Mesenchymal stem cell (in vitro differentiated cells and primary cell): ENCODE measurements at regions not wholly inside any gene's neighbourhood (a gene's known extent, or its start where the extent isn't known, plus 50 kb on each side); places are given as distances from the start of the nearest gene placed in this dataset.
"Not testable (repeated sequence)": the region's sequence is repeated elsewhere in the genome, so short reads cannot be mapped to it uniquely, and the experiment has no call there.

Experiments
- DNase-seq: peaks from one replicate; pipeline ENCODE4 v3.0.0-alpha.2; 2013
- H2AFZ ChIP-seq: one replicate; pipeline ENCODE4 v1.6.1; 2013; ENCODE audit warnings: low read depth, mild to moderate bottlenecking, control low read depth, inconsistent platforms, low read length, moderate library complexity
- H2AK5ac ChIP-seq: 2 replicates; pipeline ENCODE4 v1.6.1; 2013; ENCODE audit warnings: low read length, moderate library complexity, mild to moderate bottlenecking, inconsistent platforms; ENCODE audit not compliant: severe bottlenecking
- H2BK120ac ChIP-seq: one replicate; pipeline ENCODE4 v1.6.1; 2013; ENCODE audit warnings: low read depth, mild to moderate bottlenecking, inconsistent platforms, low read length, moderate library complexity
- H2BK12ac ChIP-seq, 2 experiments: one replicate each; pipeline ENCODE4 v1.6.1; 2013; ENCODE audit warnings: inconsistent platforms in 2 of 2, low read length in 2 of 2, mild to moderate bottlenecking in 2 of 2, moderate library complexity in 2 of 2, control low read depth in 1 of 2
- H2BK15ac ChIP-seq: one replicate; pipeline ENCODE4 v1.6.1; 2013; ENCODE audit warnings: mild to moderate bottlenecking, low read depth, inconsistent platforms; ENCODE audit not compliant: poor library complexity, severe bottlenecking
- H2BK5ac ChIP-seq: 2 replicates; pipeline ENCODE4 v1.6.1; 2013; ENCODE audit warnings: low read depth, mild to moderate bottlenecking, low read length, control low read depth, inconsistent platforms; ENCODE audit not compliant: poor library complexity, severe bottlenecking
- H3K14ac ChIP-seq, 2 experiments: one replicate each; pipeline ENCODE4 v1.6.1; 2013; ENCODE audit warnings: inconsistent platforms in 2 of 2, low read length in 2 of 2, control low read depth in 1 of 2, mild to moderate bottlenecking in 1 of 2, moderate library complexity in 1 of 2
- H3K18ac ChIP-seq, 2 experiments: one replicate each; pipeline ENCODE4 v1.6.1; 2013; ENCODE audit warnings: inconsistent platforms in 2 of 2, low read length in 2 of 2, control low read depth in 1 of 2, low read depth in 1 of 2, mild to moderate bottlenecking in 1 of 2
- H3K23ac ChIP-seq, 2 experiments: one replicate each; pipeline ENCODE4 v1.6.1; 2013; ENCODE audit warnings: inconsistent platforms in 2 of 2, low read length in 2 of 2, mild to moderate bottlenecking in 2 of 2, moderate library complexity in 2 of 2, control low read depth in 1 of 2
- H3K27ac ChIP-seq: 2 replicates; pipeline ENCODE4 v1.5.1; 2013; ENCODE audit warnings: mild to moderate bottlenecking, moderate library complexity, low read length, control low read depth, inconsistent platforms; ENCODE audit not compliant: poor library complexity, severe bottlenecking
- H3K27me3 ChIP-seq, 2 experiments: 2 replicates each; pipeline versions ENCODE4 v1.6.1 to v1.7.0; 2013; ENCODE audit warnings: low read length in 2 of 2, mild to moderate bottlenecking in 2 of 2, moderate library complexity in 2 of 2, control low read depth in 1 of 2, inconsistent platforms in 1 of 2; ENCODE audit not compliant: control insufficient read depth in 1 of 2, insufficient read depth in 1 of 2
- H3K36me3 ChIP-seq, 2 experiments: 2 replicates each; pipeline versions ENCODE4 v1.6.1 to v1.7.0; 2013; ENCODE audit warnings: low read length in 2 of 2, control low read depth in 1 of 2, inconsistent platforms in 1 of 2, low read depth in 1 of 2, mild to moderate bottlenecking in 1 of 2; ENCODE audit not compliant: insufficient read depth in 2 of 2, control insufficient read depth in 1 of 2
- H3K4ac ChIP-seq, 2 experiments: one replicate each; pipeline ENCODE4 v1.6.1; 2013; ENCODE audit warnings: inconsistent platforms in 2 of 2, low read length in 2 of 2, mild to moderate bottlenecking in 2 of 2, moderate library complexity in 2 of 2, control low read depth in 1 of 2, low read depth in 1 of 2
- H3K4me1 ChIP-seq: 2 replicates; pipeline ENCODE4 v1.6.1; 2013; ENCODE audit warnings: low read depth, low read length, control low read depth; ENCODE audit not compliant: control insufficient read depth, insufficient read depth
- H3K4me2 ChIP-seq: 2 replicates; pipeline ENCODE4 v1.6.1; 2013; ENCODE audit warnings: low read length, mild to moderate bottlenecking, inconsistent platforms; ENCODE audit not compliant: poor library complexity, severe bottlenecking
- H3K4me3 ChIP-seq, 2 experiments: 2 replicates each; pipeline versions ENCODE4 v1.5.1 to v1.7.0; 2013; ENCODE audit warnings: low read length in 2 of 2, mild to moderate bottlenecking in 2 of 2, control low read depth in 1 of 2, low read depth in 1 of 2; ENCODE audit not compliant: insufficient read depth in 1 of 2
- H3K79me1 ChIP-seq: replicated peaks from 2 replicates; pipeline ENCODE4 v1.6.1; 2013; ENCODE audit warnings: mild to moderate bottlenecking, control low read depth, low read length, inconsistent platforms; ENCODE audit not compliant: poor library complexity, severe bottlenecking
- H3K9ac ChIP-seq: 2 replicates; pipeline ENCODE4 v1.7.0; 2013; ENCODE audit warnings: mild to moderate bottlenecking, low read length, moderate library complexity
- H3K9me3 ChIP-seq: 2 replicates; pipeline ENCODE4 v1.7.0; 2013; ENCODE audit warnings: mild to moderate bottlenecking, low read length; ENCODE audit not compliant: control insufficient read depth
- H4K8ac ChIP-seq: one replicate; pipeline ENCODE4 v1.6.1; 2013; ENCODE audit warnings: inconsistent platforms, mild to moderate bottlenecking, low read length, moderate library complexity
- H4K91ac ChIP-seq: one replicate; pipeline ENCODE4 v1.6.1; 2013; ENCODE audit warnings: mild to moderate bottlenecking, low read length, inconsistent platforms
- WGBS: methylation state at CpG from one replicate; pipeline ENCODE4 v1.1.7; 2013; ENCODE audit warnings: mixed read lengths; 5-methylcytosine and 5-hydroxymethylcytosine counted together

GRCh38 chr7:76140259-76140658, 61.4 kb upstream of the SRRM3 start:
- not testable (repeated sequence) for H3K14ac ChIP-seq, H3K27ac ChIP-seq, H2BK15ac ChIP-seq, H3K23ac ChIP-seq, H2BK120ac ChIP-seq, H4K8ac ChIP-seq, H3K9ac ChIP-seq, H2BK5ac ChIP-seq, H3K4ac ChIP-seq, H3K18ac ChIP-seq, H4K91ac ChIP-seq, H2BK12ac ChIP-seq, H2AK5ac ChIP-seq, H3K4me1 ChIP-seq, H3K4me2 ChIP-seq, H3K4me3 ChIP-seq, H3K36me3 ChIP-seq, H2AFZ ChIP-seq, DNase-seq, H3K9me3 ChIP-seq, H3K79me1 ChIP-seq
- WGBS, result 50% methylated on average over 1 of the region's 3 CpGs
- H3K27me3 ChIP-seq, result peaks cover 4 to 22% of the 10 kb centered on the region in 2 experiments

- Histone ChIP-seq H3K4ac (no peak overlapping the region), H2BK12ac (no peak overlapping the region), H3K18ac (no peak overlapping the region), H4K91ac (no peak overlapping the region), H2BK120ac (no peak overlapping the region), H3K4me2 (no peak overlapping the region), H2BK15ac (no peak overlapping the region), H2BK5ac (no peak overlapping the region), H3K79me1 (no peaks in the 10 kb centered on the region), H3K27ac (no peak overlapping the region), H3K4me1 (no peaks in the 10 kb centered on the region), H4K8ac (peak overlapping the region; percentile 49), H3K14ac (no peak overlapping the region), H3K9ac (no peak overlapping the region), H3K27me3 (peaks cover 4 to 10% of the 10 kb centered on the region in 2 experiments), H3K23ac (no peak overlapping the region), H2AK5ac (no peak overlapping the region), H3K9me3 (no peaks in the 10 kb centered on the region), H3K4me3 (no peak overlapping the region), H3K36me3 (no peaks in the 10 kb centered on the region), H2AFZ (no peak overlapping the region)
- DNase-seq, result no peak
- 97% methylated on average over 4 of the region's 5 CpGs for WGBS
These were observed 58.8 kb upstream of the SRRM3 start for GRCh38 chr7:76142861-76143260.

- H3K4me3 ChIP-seq, H3K9ac ChIP-seq, H2AFZ ChIP-seq, H3K4ac ChIP-seq, H3K14ac ChIP-seq, H2AK5ac ChIP-seq, H2BK5ac ChIP-seq, H3K9me3 ChIP-seq, H4K8ac ChIP-seq, H3K4me1 ChIP-seq, H2BK15ac ChIP-seq, H2BK12ac ChIP-seq, H3K27ac ChIP-seq, DNase-seq, H3K23ac ChIP-seq, H3K27me3 ChIP-seq, H3K79me1 ChIP-seq, H3K18ac ChIP-seq, H3K4me2 ChIP-seq, H4K91ac ChIP-seq, H2BK120ac ChIP-seq, H3K36me3 ChIP-seq: not testable (repeated sequence)
- 92% methylated on average over 4 of the region's 5 CpGs for WGBS
These were observed 56.9 kb upstream of the SRRM3 start for GRCh38 chr7:76144664-76145270.

GRCh38 chr7:76146374-76146773, 55.3 kb upstream of the SRRM3 start:
- H2BK15ac ChIP-seq, result no peak overlapping the region
- no peak overlapping the region for H3K9ac ChIP-seq
- WGBS, result 80% methylated on average over 3 of the region's 4 CpGs
- no peaks in the 10 kb centered on the region for H3K9me3 ChIP-seq
- H2BK120ac ChIP-seq, result no peak overlapping the region
- no peaks in the 10 kb centered on the region for H3K79me1 ChIP-seq
- H2BK12ac ChIP-seq, result no peak overlapping the region
- H3K18ac ChIP-seq, result no peak overlapping the region
- H2AFZ ChIP-seq, result no peak overlapping the region
- no peak overlapping the region for H4K8ac ChIP-seq
- H3K4me3 ChIP-seq, result no peak overlapping the region
- H2AK5ac ChIP-seq, result no peak overlapping the region
- H2BK5ac ChIP-seq, result no peak overlapping the region
- no peak overlapping the region for H4K91ac ChIP-seq
- DNase-seq, result no peak
- peaks cover 0 to 13% of the 10 kb centered on the region in 2 experiments for H3K27me3 ChIP-seq
- H3K27ac ChIP-seq, result no peak overlapping the region
- no peaks in the 10 kb centered on the region for H3K4me1 ChIP-seq
- H3K4me2 ChIP-seq, result no peak overlapping the region
- no peak overlapping the region for H3K23ac ChIP-seq
- H3K4ac ChIP-seq, result no peak overlapping the region
- no peak overlapping the region for H3K14ac ChIP-seq
- no peaks in the 10 kb centered on the region for H3K36me3 ChIP-seq
